ENCODE measurements at regions not wholly inside any gene's neighbourhood (a gene's known extent, or its start where the extent isn't known, plus 50 kb on each side); places are given as distances from the start of the nearest gene placed in this dataset.

- no peak for TF ChIP-seq ZNF114 (tag by site-specific recombination; IDR thresholded peaks at IDR 0.05)
- TF ChIP-seq ZNF629 (tag by site-specific recombination; IDR thresholded peaks at IDR 0.05) = no peak
- TF ChIP-seq ZNF214 (tag by site-specific recombination; IDR thresholded peaks at IDR 0.05; ENCODE audit: borderline replicate concordance) = no peak
- TF ChIP-seq GLI4 (tag by site-specific recombination; IDR thresholded peaks at IDR 0.05) = no peak
- TF ChIP-seq ZNF121 (tag by site-specific recombination; IDR thresholded peaks at IDR 0.05) = no peak
- TF ChIP-seq YY1 (tag by site-specific recombination; IDR thresholded peaks at IDR 0.05) = no peak
Measured at GRCh38 chr11:33606762-33607161, 93.9 kb downstream of the C11orf91 start (continued).

GRCh38 chr11:33605703-33606102 lies 94.9 kb downstream of the C11orf91 start:
- H3K4me1 ChIP-seq (ENCODE audit: control insufficient read depth, insufficient read depth, low read length) = no peaks in the 10 kb centered on the region
- no peak overlapping the region for H3K4me3 ChIP-seq (ENCODE audit: low read depth, low read length)
- POLR2A ChIA-PET = no interaction called here
- CTCF ChIA-PET = no interaction called here
- H3K27ac ChIP-seq (ENCODE audit: extremely low read depth, low read depth, low read length) = no peak overlapping the region
- H3K9me3 ChIP-seq (ENCODE audit: control insufficient read depth, insufficient read depth, low read depth, low read length) = no peaks in the 10 kb centered on the region
- no peak for TF ChIP-seq ZNF626 (tag by site-specific recombination; IDR thresholded peaks at IDR 0.05)
- TF ChIP-seq ZNF175 (tag by site-specific recombination; IDR thresholded peaks at IDR 0.05) = no peak
- no peak for TF ChIP-seq ZNF707 (tag by site-specific recombination; IDR thresholded peaks at IDR 0.05)
- no peak for TF ChIP-seq ZNF48 (tag by site-specific recombination; IDR thresholded peaks at IDR 0.05)
- no peak for TF ChIP-seq ZNF398 (tag by site-specific recombination; IDR thresholded peaks at IDR 0.05)
- no peak for TF ChIP-seq ZSCAN23 (tag by site-specific recombination; IDR thresholded peaks at IDR 0.05)
- no peak for TF ChIP-seq ZNF426 (tag by site-specific recombination; IDR thresholded peaks at IDR 0.05)
- H3K36me3 ChIP-seq (ENCODE audit: control insufficient read depth in 2 of 2, insufficient read depth in 1 of 2, low read length in 2 of 2) = no peaks in the 10 kb centered on the region

GRCh38 chr11:33598426-33599069 lies 102.1 kb downstream of the C11orf91 start:
- no peaks in the 10 kb centered on the region for H3K4me1 ChIP-seq (ENCODE audit: control insufficient read depth, insufficient read depth, low read length)
- no peak for TF ChIP-seq ZNF433 (tag by site-specific recombination; IDR thresholded peaks at IDR 0.05; ENCODE audit: low read depth)
- H3K9me3 ChIP-seq (ENCODE audit: control insufficient read depth, insufficient read depth, low read depth, low read length) = no peaks in the 10 kb centered on the region
- H3K36me3 ChIP-seq (ENCODE audit: control insufficient read depth in 2 of 2, insufficient read depth in 1 of 2, low read length in 2 of 2) = no peaks in the 10 kb centered on the region
- no peak overlapping the region for H3K27ac ChIP-seq (ENCODE audit: extremely low read depth, low read depth, low read length)
- POLR2A ChIA-PET = no interaction called here
- CTCF ChIA-PET = no interaction called here
- H3K4me3 ChIP-seq (ENCODE audit: low read depth, low read length) = no peak overlapping the region

- CTCF ChIA-PET = no interaction called here
- Histone ChIP-seq H3K27ac (ENCODE audit: extremely low read depth, low read depth, low read length) (no peak overlapping the region), H3K4me3 (ENCODE audit: low read depth, low read length) (no peak overlapping the region), H3K36me3 (ENCODE audit: control insufficient read depth in 2 of 2, insufficient read depth in 1 of 2, low read length in 2 of 2) (no peaks in the 10 kb centered on the region), H3K9me3 (ENCODE audit: control insufficient read depth, insufficient read depth, low read depth, low read length) (no peaks in the 10 kb centered on the region), H3K4me1 (ENCODE audit: control insufficient read depth, insufficient read depth, low read length) (no peaks in the 10 kb centered on the region)
- POLR2A ChIA-PET = no interaction called here
- TF ChIP-seq ZBTB26 (tag by site-specific recombination; optimal IDR thresholded peaks at IDR 0.05) (no peak), ZNF561 (tag by site-specific recombination; IDR thresholded peaks at IDR 0.05; ENCODE audit: borderline replicate concordance) (no peak), ZNF398 (tag by site-specific recombination; IDR thresholded peaks at IDR 0.05) (no peak), ZNF530 (tag by site-specific recombination; IDR thresholded peaks at IDR 0.05; ENCODE audit: low read depth) (no peak), ZNF692 (tag by site-specific recombination; IDR thresholded peaks at IDR 0.05) (no peak), ZNF571 (tag by site-specific recombination; IDR thresholded peaks at IDR 0.05) (no peak), ZNF658 (tag by site-specific recombination; IDR thresholded peaks at IDR 0.05) (no peak), ZBTB49 (tag by site-specific recombination; IDR thresholded peaks at IDR 0.05; ENCODE audit: low read depth) (no peak)
Measured at GRCh38 chr11:33594188-33594587, 106.4 kb downstream of the C11orf91 start.

Measured in HEK293 (cell line).